ENCODE measurements at regions not wholly inside any gene's neighbourhood (a gene's known extent, or its start where the extent isn't known, plus 50 kb on each side); places are given as distances from the start of the nearest gene placed in this dataset.

GRCh38 chr4:153044036-153044435 is 107.9 kb downstream of the FHDC1 start:
- no peak for DNase-seq (ENCODE audit: extremely low read depth, insufficient read length)
- Histone ChIP-seq H3K27me3 (replicated peaks; ENCODE audit: control insufficient read depth, insufficient read depth, low read length) (peaks cover 1% of the 10 kb centered on the region; the same call in 1 of the 2 replicates), H3K36me3 (ENCODE audit: control insufficient read depth, insufficient read depth, low read length) (no peaks in the 10 kb centered on the region), H3K4me3 (replicated peaks; ENCODE audit: low read depth, low read length) (no peak overlapping the region)
- TF ChIP-seq, protein P1, sequence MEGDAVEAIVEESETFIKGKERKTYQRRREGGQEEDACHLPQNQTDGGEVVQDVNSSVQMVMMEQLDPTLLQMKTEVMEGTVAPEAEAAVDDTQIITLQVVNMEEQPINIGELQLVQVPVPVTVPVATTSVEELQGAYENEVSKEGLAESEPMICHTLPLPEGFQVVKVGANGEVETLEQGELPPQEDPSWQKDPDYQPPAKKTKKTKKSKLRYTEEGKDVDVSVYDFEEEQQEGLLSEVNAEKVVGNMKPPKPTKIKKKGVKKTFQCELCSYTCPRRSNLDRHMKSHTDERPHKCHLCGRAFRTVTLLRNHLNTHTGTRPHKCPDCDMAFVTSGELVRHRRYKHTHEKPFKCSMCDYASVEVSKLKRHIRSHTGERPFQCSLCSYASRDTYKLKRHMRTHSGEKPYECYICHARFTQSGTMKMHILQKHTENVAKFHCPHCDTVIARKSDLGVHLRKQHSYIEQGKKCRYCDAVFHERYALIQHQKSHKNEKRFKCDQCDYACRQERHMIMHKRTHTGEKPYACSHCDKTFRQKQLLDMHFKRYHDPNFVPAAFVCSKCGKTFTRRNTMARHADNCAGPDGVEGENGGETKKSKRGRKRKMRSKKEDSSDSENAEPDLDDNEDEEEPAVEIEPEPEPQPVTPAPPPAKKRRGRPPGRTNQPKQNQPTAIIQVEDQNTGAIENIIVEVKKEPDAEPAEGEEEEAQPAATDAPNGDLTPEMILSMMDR (IDR thresholded peaks at IDR 0.05; ENCODE audit: insufficient read depth, low read length, poor library complexity, severe bottlenecking): no peak

GRCh38 chr4:153045111-153045982 is 109.2 kb downstream of the FHDC1 start:
- no peak for DNase-seq (ENCODE audit: extremely low read depth, insufficient read length)
- TF ChIP-seq, protein P1 (IDR thresholded peaks at IDR 0.05; ENCODE audit: insufficient read depth, low read length, poor library complexity, severe bottlenecking): no peak
- Histone ChIP-seq H3K36me3 (ENCODE audit: control insufficient read depth, insufficient read depth, low read length) (no peaks in the 10 kb centered on the region), H3K4me3 (replicated peaks; ENCODE audit: low read depth, low read length) (no peak overlapping the region), H3K27me3 (replicated peaks; ENCODE audit: control insufficient read depth, insufficient read depth, low read length) (no peaks in the 10 kb centered on the region; the same call in 1 of the 2 replicates)

DNA sequence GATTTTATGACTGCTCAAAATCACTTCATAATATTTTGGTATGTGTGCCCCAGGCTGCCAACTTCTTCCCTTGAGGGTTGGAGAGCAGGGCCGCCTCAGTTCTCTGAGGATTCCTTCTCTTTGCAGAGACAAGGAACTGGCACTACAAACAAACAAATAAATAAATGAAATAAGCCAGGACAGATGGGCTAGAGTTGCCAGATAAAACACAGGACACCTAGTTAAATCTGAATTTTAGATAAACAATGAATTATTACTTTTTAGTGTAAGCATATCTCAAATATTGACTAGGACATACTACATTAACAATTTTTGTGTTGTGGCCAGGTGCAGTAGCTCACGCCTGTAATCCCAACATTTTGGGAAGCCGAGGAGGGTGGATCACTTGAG is 122.5 kb downstream of the FHDC1 start:
- no peak for DNase-seq (ENCODE audit: extremely low read depth, insufficient read length)
- no peaks in the 10 kb centered on the region for H3K36me3 ChIP-seq (ENCODE audit: control insufficient read depth, insufficient read depth, low read length)
- H3K27me3 ChIP-seq (replicated peaks; ENCODE audit: control insufficient read depth, insufficient read depth, low read length): no peaks in the 10 kb centered on the region; the same call in 1 of the 2 replicates
- no peak overlapping the region for H3K4me3 ChIP-seq (replicated peaks; ENCODE audit: low read depth, low read length)
- TF ChIP-seq, protein P1 (IDR thresholded peaks at IDR 0.05; ENCODE audit: insufficient read depth, low read length, poor library complexity, severe bottlenecking): no peak

- TF ChIP-seq, protein P1 (IDR thresholded peaks at IDR 0.05; ENCODE audit: insufficient read depth, low read length, poor library complexity, severe bottlenecking): no peak
- Histone ChIP-seq H3K36me3 (ENCODE audit: control insufficient read depth, insufficient read depth, low read length) (no peaks in the 10 kb centered on the region), H3K4me3 (replicated peaks; ENCODE audit: low read depth, low read length) (no peak overlapping the region), H3K27me3 (replicated peaks; ENCODE audit: control insufficient read depth, insufficient read depth, low read length) (no peaks in the 10 kb centered on the region; the same call in 1 of the 2 replicates)
- no peak for DNase-seq (ENCODE audit: extremely low read depth, insufficient read length)
These were observed 124.1 kb downstream of the FHDC1 start for GRCh38 chr4:153060196-153060595.

DNA sequence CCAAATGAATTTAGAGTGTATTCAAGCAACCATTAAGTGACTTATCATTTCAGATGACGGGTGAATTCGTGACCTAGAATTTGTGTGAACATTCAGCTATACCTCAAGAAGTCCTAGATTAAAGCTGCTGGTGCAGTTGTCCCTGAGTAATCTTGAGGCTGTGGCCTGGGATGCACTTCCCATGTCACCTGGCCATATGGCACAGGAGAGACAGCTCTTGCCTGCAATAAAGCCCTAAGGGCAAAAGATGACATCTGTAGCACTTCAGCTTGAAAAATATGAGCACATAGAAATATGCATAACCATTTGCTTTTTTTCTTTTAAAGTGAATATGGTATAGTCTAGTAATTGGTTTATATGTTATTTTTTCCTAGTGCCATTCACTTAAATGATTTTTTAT is 125.8 kb downstream of the FHDC1 start:
- no peak overlapping the region for H3K4me3 ChIP-seq (replicated peaks; ENCODE audit: low read depth, low read length)
- H3K36me3 ChIP-seq (ENCODE audit: control insufficient read depth, insufficient read depth, low read length): no peaks in the 10 kb centered on the region
- TF ChIP-seq, protein P1 (IDR thresholded peaks at IDR 0.05; ENCODE audit: insufficient read depth, low read length, poor library complexity, severe bottlenecking): no peak
- H3K27me3 ChIP-seq (replicated peaks; ENCODE audit: control insufficient read depth, insufficient read depth, low read length): no peaks in the 10 kb centered on the region; the same call in 1 of the 2 replicates
- no peak for DNase-seq (ENCODE audit: extremely low read depth, insufficient read length)

Data from GM06990 (cell line).